Transverse colon (tissue), 3 donors: ENCODE measurements at regions not wholly inside any gene's neighbourhood (a gene's known extent, or its start where the extent isn't known, plus 50 kb on each side); places are given as distances from the start of the nearest gene placed in this dataset.

Experiments
- CTCF ChIP-seq, 5 experiments: fragments of 200-600 bp in 3 of 5; fragments of 450-650 bp in 2 of 5; sonication (generic) in 3 of 5; IDR thresholded peaks; 1 replicate in 2 of 5; 2 replicates in 3 of 5; pipeline ENCODE4 v1.5.1; 2016 to 2017; ENCODE audit warnings: antibody characterized with exemption in 5 of 5, inconsistent platforms in 3 of 5, mild to moderate bottlenecking in 2 of 5, moderate library complexity in 1 of 5
- EP300 ChIP-seq: sonication (generic); formaldehyde crosslinking; IDR thresholded peaks from one replicate; pipeline ENCODE4 v1.6.1; 2017; ENCODE audit warnings: antibody characterized with exemption, low read depth

- TF ChIP-seq CTCF (IDR thresholded peaks at IDR 0.05) (peak in 3 of 5 experiments; percentile 20 to 28 (median 25)), EP300 (no peak)
These were observed 51.3 kb upstream of the STEAP4 start for GRCh38 chr7:88357781-88358525.
